SU-DHL-6 (cell line): ENCODE measurements at regions not wholly inside any gene's neighbourhood (a gene's known extent, or its start where the extent isn't known, plus 50 kb on each side); places are given as distances from the start of the nearest gene placed in this dataset.

Source experiments
- CTCF ChIP-seq: fragments of 200-600 bp; sonication (generic); IDR thresholded peaks from one replicate; pipeline ENCODE4 v1.5.1; 2017; ENCODE audit warnings: antibody characterized with exemption, mild to moderate bottlenecking, low read length, moderate library complexity; ENCODE audit not compliant: insufficient read depth, poor library complexity, severe bottlenecking
- EZH2phosphoT487 ChIP-seq: fragments of 200-600 bp; sonication (generic), shearing (Covaris generic); conservative IDR thresholded peaks from 2 replicates; pipeline ENCODE4 v1.6.1; 2018; ENCODE audit warnings: mild to moderate bottlenecking, antibody characterized with exemption, low read length, moderate library complexity, mixed read lengths

- TF ChIP-seq EZH2phosphoT487 (no peak), CTCF (no peak)
Observed at GRCh38 chr14:81729622-81730021, 196.0 kb upstream of the SEL1L start.
